Pancreas (tissue), 10 donors: ENCODE measurements at regions not wholly inside any gene's neighbourhood (a gene's known extent, or its start where the extent isn't known, plus 50 kb on each side); places are given as distances from the start of the nearest gene placed in this dataset.

ENCODE experiments used
- ATAC-seq, 4 donors: fragments of 200-7000 bp; cut with Tn5 transposase; one replicate each; pipeline versions ENCODE4 v1.8.0 to v1.9.1; 2020; ENCODE audit warnings: mild to moderate bottlenecking in 4 of 4, moderate library complexity in 4 of 4
- DNase-seq, 6 donors: peaks; one replicate each; pipeline ENCODE4 v3.0.0-alpha.2; 2020
- FAIRE-seq: peaks from 2 replicates; lab custom pipeline; 2012; peaks lifted over from hg19 to GRCh38; lab: Jason Lieb, UNC
- H3K27ac ChIP-seq, 4 donors: fragments of 200-600 bp; sonication (generic); 1 replicate in 3 of 4; 2 replicates in 1 of 4; pipeline versions ENCODE4 v1.5.0 to v1.8.0; 2020
- H3K27me3 ChIP-seq, 4 donors: fragments of 200-600 bp; one replicate each; pipeline ENCODE4 v1.8.0; 2021
- H3K36me3 ChIP-seq, 3 donors: fragments of 200-600 bp; sonication (generic) in 1 of 3; one replicate each; pipeline versions ENCODE4 v1.5.0 to v1.8.0; 2020 to 2021
- H3K4me1 ChIP-seq, 3 donors: fragments of 200-600 bp; one replicate each; pipeline ENCODE4 v1.8.0; 2021
- H3K4me3 ChIP-seq, 4 donors: fragments of 200-600 bp; sonication (generic) in 2 of 4; one replicate each; pipeline versions ENCODE4 v1.5.0 to v1.8.0; 2020 to 2021
- H3K9me3 ChIP-seq, 4 donors: fragments of 200-600 bp; one replicate each; pipeline ENCODE4 v1.8.0; 2021
- WGBS, 2 donors: extraction: QIAGEN DNeasy Blood & Tissue Kit; methylation state at CpG; one replicate each; pipeline ENCODE4 v1.1.7; 2013; 5-methylcytosine and 5-hydroxymethylcytosine counted together
- intact Hi-C, 3 donors: fragments of 100-400 bp; cut with DNase I; formaldehyde crosslinking; loops; one replicate each; pipeline versions ENCODE4 v1.11.1 to v1.14.2; 2022
- TF ChIP-seq, protein P1 (sequence below), 4 donors: fragments of 200-600 bp; sonication (generic) in 3 of 4; IDR thresholded peaks; one replicate each; pipeline versions ENCODE4 v1.5.0 to v1.8.0; 2021; ENCODE audit warnings: antibody characterized with exemption in 4 of 4
- donor health status: healthy with polysubstance abuse.
- donor health status: DM: no; HTN: no; CAD: no; lungs with moderate emphysema.
- donor health status: DM: no; HTN: no; CAD: no.
- donor health status: control.
- donor health status: control.
- donor health status: Bipolar disorder and iron deficiency.
- donor health status: DM: yes; HTN: yes; CAD: no.
- donor health status: DM: no; HTN: no; CAD: no.
- donor health status: DM: no; HTN: no; CAD: no.
- donor health status: DM: yes; HTN: yes; CAD: no.

GRCh38 chr2:19810637-19811036, 91.1 kb downstream of the TTC32 start:
- Histone ChIP-seq H3K27me3 (no peaks in the 10 kb centered on the region), H3K36me3 (no peaks in the 10 kb centered on the region), H3K27ac (no peak overlapping the region), H3K4me3 (no peak overlapping the region), H3K9me3 (no peaks in the 10 kb centered on the region), H3K4me1 (no peaks in the 10 kb centered on the region)
- no peak for FAIRE-seq
- intact Hi-C loops, result no loop called here
- TF ChIP-seq, protein P1, sequence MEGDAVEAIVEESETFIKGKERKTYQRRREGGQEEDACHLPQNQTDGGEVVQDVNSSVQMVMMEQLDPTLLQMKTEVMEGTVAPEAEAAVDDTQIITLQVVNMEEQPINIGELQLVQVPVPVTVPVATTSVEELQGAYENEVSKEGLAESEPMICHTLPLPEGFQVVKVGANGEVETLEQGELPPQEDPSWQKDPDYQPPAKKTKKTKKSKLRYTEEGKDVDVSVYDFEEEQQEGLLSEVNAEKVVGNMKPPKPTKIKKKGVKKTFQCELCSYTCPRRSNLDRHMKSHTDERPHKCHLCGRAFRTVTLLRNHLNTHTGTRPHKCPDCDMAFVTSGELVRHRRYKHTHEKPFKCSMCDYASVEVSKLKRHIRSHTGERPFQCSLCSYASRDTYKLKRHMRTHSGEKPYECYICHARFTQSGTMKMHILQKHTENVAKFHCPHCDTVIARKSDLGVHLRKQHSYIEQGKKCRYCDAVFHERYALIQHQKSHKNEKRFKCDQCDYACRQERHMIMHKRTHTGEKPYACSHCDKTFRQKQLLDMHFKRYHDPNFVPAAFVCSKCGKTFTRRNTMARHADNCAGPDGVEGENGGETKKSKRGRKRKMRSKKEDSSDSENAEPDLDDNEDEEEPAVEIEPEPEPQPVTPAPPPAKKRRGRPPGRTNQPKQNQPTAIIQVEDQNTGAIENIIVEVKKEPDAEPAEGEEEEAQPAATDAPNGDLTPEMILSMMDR (IDR thresholded peaks at IDR 0.05), result no peak
- 82 to 95% methylated on average over 2 of the region's 2 CpGs for WGBS, 2 donors
- ATAC-seq, result no peak
- no peak for DNase-seq

- DNase-seq (no peak), FAIRE-seq (no peak), ATAC-seq (no peak)
- no peaks in the 10 kb centered on the region for H3K27me3 ChIP-seq
- intact Hi-C loops, result no loop called here
- WGBS, 2 donors, result 82 to 90% methylated on average over 5 of the region's 5 CpGs
- no peaks in the 10 kb centered on the region for H3K9me3 ChIP-seq
- H3K4me1 ChIP-seq, result no peaks in the 10 kb centered on the region
- no peak overlapping the region for H3K27ac ChIP-seq
- H3K4me3 ChIP-seq, result no peak overlapping the region
- TF ChIP-seq, protein P1 (IDR thresholded peaks at IDR 0.05), result no peak
- H3K36me3 ChIP-seq, result no peaks in the 10 kb centered on the region
These were observed 91.6 kb downstream of the TTC32 start for GRCh38 chr2:19810148-19810547.

- no peak for ATAC-seq
- Histone ChIP-seq H3K4me3 (no peak overlapping the region), H3K27me3 (no peaks in the 10 kb centered on the region), H3K9me3 (no peaks in the 10 kb centered on the region), H3K27ac (no peak overlapping the region), H3K4me1 (no peaks in the 10 kb centered on the region), H3K36me3 (no peaks in the 10 kb centered on the region)
- TF ChIP-seq, protein P1 (IDR thresholded peaks at IDR 0.05), result no peak
- 89 to 90% methylated on average over 7 of the region's 7 CpGs for WGBS, 2 donors
- FAIRE-seq, result no peak
- no peak for DNase-seq
- intact Hi-C loops, result no loop called here
These were observed 92.6 kb downstream of the TTC32 start for GRCh38 chr2:19809206-19809605.

DNA sequence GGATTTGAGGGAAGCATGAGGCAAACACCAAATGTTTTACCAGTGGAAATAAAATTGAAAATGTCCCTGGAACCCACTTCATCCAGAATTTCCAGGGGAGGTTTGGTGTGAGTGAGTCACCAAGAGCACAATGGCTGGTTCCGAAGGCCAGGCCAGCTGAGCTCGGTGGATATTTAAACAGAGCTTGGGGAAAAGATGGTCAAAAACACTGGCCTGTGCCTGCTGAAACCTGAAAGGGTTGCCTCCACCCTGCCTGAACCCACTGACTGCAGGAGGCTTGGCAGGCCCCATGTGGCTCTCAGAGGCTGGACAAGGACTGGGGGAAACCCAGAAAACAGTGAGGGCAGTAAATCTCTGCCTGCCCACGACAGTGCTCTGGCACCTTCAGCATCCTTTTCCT, 93.9 kb downstream of the TTC32 start:
- Histone ChIP-seq H3K4me3 (no peak overlapping the region), H3K9me3 (no peaks in the 10 kb centered on the region), H3K27ac (no peak overlapping the region), H3K4me1 (no peaks in the 10 kb centered on the region), H3K36me3 (no peaks in the 10 kb centered on the region), H3K27me3 (no peaks in the 10 kb centered on the region)
- ATAC-seq, result no peak
- FAIRE-seq, result no peak
- 81 to 90% methylated on average over 3 of the region's 3 CpGs for WGBS, 2 donors
- intact Hi-C loops, result no loop called here
- no peak for DNase-seq
- TF ChIP-seq, protein P1 (IDR thresholded peaks at IDR 0.05), result no peak

- TF ChIP-seq, protein P1 (IDR thresholded peaks at IDR 0.05), result no peak
- FAIRE-seq, result no peak
- no peaks in the 10 kb centered on the region for H3K9me3 ChIP-seq
- no peak overlapping the region for H3K4me3 ChIP-seq
- H3K27ac ChIP-seq, result no peak overlapping the region
- no peaks in the 10 kb centered on the region for H3K27me3 ChIP-seq
- no peaks in the 10 kb centered on the region for H3K36me3 ChIP-seq
- DNase-seq, result no peak
- intact Hi-C loops, result no loop called here
- ATAC-seq, result no peak
- peaks cover 0 to 2% (median 0%) of the 10 kb centered on the region in 3 donors for H3K4me1 ChIP-seq
These were observed 94.4 kb downstream of the TTC32 start for GRCh38 chr2:19807346-19807745.
